PC-3 (cell line): ENCODE measurements at regions not wholly inside any gene's neighbourhood (a gene's known extent, or its start where the extent isn't known, plus 50 kb on each side); places are given as distances from the start of the nearest gene placed in this dataset.

Source experiments
- ATAC-seq: fragments of 200-7000 bp; cut with Tn5 transposase; 2 replicates; pipeline ENCODE4 v1.9.1; 2020; ENCODE audit warnings: mild to moderate bottlenecking, moderate library complexity
- BruUV-seq: library from RNA; stranded (reverse); fragments of 400-500 nt; replicated peaks from 2 replicates; lab custom pipeline; 2021; lab: Mats Ljungman, UMichigan
- CTCF ChIA-PET: fragments of 300-600 bp; sonication (Branson Sonifier 250); formaldehyde crosslinking; loops from one replicate; lab custom pipeline; 2022; ENCODE audit warnings: antibody characterized with exemption; lab: Charles Lee
- POLR2A ChIA-PET: fragments of 300-600 bp; sonication (Branson Sonifier 250); formaldehyde crosslinking; loops from one replicate; lab custom pipeline; 2022; ENCODE audit warnings: antibody characterized with exemption; ENCODE audit not compliant: unreplicated experiment; lab: Charles Lee
- DNase-seq: peaks from one replicate; pipeline ENCODE4 v3.0.0-alpha.2; 2015
- H2AFZ ChIP-seq: fragments of 300-600 bp; sonication (generic); 2 replicates; pipeline ENCODE4 v1.6.0; 2016; ENCODE audit warnings: antibody characterized with exemption, low read length
- H3F3A ChIP-seq: fragments of 300-600 bp; sonication (generic); one replicate; pipeline ENCODE4 v1.6.0; 2017; ENCODE audit warnings: antibody characterized with exemption, low read length, control low read depth, mild to moderate bottlenecking; ENCODE audit not compliant: unreplicated experiment
- H3K27ac ChIP-seq: fragments of 300-600 bp; sonication (generic); 2 replicates; pipeline ENCODE4 v1.5.1; 2016; ENCODE audit warnings: mild to moderate bottlenecking, low read length
- H3K27me3 ChIP-seq: fragments of 300-600 bp; sonication (generic); 2 replicates; pipeline ENCODE4 v1.6.1; 2016; ENCODE audit warnings: low read length, mixed read lengths
- H3K36me3 ChIP-seq: fragments of 300-600 bp; sonication (generic); 2 replicates; pipeline ENCODE4 v1.6.1; 2016; ENCODE audit warnings: low read depth, mixed run types, low read length, mixed read lengths
- H3K4me1 ChIP-seq: fragments of 300-600 bp; sonication (generic); 2 replicates; pipeline ENCODE4 v1.5.1; 2016; ENCODE audit warnings: low read length; ENCODE audit not compliant: insufficient read depth
- H3K4me2 ChIP-seq: fragments of 300-600 bp; sonication (generic); 2 replicates; pipeline ENCODE4 v1.6.0; 2016; ENCODE audit warnings: low read length
- H3K4me3 ChIP-seq: fragments of 300-600 bp; sonication (generic); 2 replicates; pipeline ENCODE4 v1.5.1; 2016; ENCODE audit warnings: mild to moderate bottlenecking, low read length, mixed read lengths
- H3K79me2 ChIP-seq: fragments of 300-600 bp; sonication (generic); 2 replicates; pipeline ENCODE4 v1.6.1; 2017; ENCODE audit warnings: low read length, mixed read lengths
- H3K9ac ChIP-seq: fragments of 300-600 bp; sonication (generic); 2 replicates; pipeline ENCODE4 v1.6.0; 2016; ENCODE audit warnings: mild to moderate bottlenecking, low read length
- H3K9me2 ChIP-seq: fragments of 300-600 bp; sonication (generic); replicated peaks from 2 replicates; pipeline ENCODE4 v1.6.1; 2016; ENCODE audit warnings: mixed run types, low read length, mixed read lengths
- H3K9me3 ChIP-seq: fragments of 300-600 bp; sonication (generic); 2 replicates; pipeline ENCODE4 v1.6.1; 2016; ENCODE audit warnings: low read length, mixed read lengths
- H4K20me1 ChIP-seq: fragments of 300-600 bp; sonication (generic); 2 replicates; pipeline ENCODE4 v1.6.1; 2016; ENCODE audit warnings: low read length, mixed read lengths
- EZH2 ChIP-seq: fragments of 300-600 bp; sonication (generic); IDR thresholded peaks from one replicate; pipeline ENCODE4 v1.6.1; 2017; ENCODE audit warnings: antibody characterized with exemption, mild to moderate bottlenecking, low read length; ENCODE audit not compliant: unreplicated experiment
- EZH2phosphoT487 ChIP-seq: fragments of 300-600 bp; sonication (generic); IDR thresholded peaks from 2 replicates; pipeline ENCODE4 v1.6.1; 2018; ENCODE audit warnings: mild to moderate bottlenecking, antibody characterized with exemption, low read length, borderline replicate concordance
- intact Hi-C: fragments of 100-400 bp; cut with micrococcal nuclease; formaldehyde crosslinking; loops from 2 replicates; pipeline ENCODE4 v1.9.0; 2023
- TF ChIP-seq, protein P1 (sequence below): fragments of 300-600 bp; sonication (generic); conservative IDR thresholded peaks from 2 replicates; pipeline ENCODE4 v1.5.1; 2017; ENCODE audit warnings: antibody characterized with exemption, low read depth, mild to moderate bottlenecking, low read length

DNA sequence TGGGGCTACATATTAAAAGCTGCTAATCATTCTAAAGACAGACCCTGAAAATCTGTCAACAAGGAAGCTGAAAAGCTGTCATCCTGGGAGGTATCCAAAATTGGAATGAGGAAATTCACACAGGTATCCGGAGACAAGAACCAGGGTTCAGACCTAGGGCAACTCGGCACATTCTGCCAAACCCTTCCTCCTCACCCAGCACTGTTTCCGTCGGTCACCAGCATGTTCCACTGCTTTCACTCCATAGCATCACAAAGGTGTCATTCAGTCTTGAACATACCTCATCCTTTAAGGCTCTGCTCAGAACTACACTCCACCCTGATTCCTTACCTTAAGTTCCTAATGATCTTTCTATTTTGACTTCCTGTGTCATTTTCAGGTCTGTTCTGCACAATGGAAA lies 153.1 kb upstream of the RASA1 start:
- TF ChIP-seq EZH2 (no peak), EZH2phosphoT487 (no peak)
- TF ChIP-seq, protein P1, sequence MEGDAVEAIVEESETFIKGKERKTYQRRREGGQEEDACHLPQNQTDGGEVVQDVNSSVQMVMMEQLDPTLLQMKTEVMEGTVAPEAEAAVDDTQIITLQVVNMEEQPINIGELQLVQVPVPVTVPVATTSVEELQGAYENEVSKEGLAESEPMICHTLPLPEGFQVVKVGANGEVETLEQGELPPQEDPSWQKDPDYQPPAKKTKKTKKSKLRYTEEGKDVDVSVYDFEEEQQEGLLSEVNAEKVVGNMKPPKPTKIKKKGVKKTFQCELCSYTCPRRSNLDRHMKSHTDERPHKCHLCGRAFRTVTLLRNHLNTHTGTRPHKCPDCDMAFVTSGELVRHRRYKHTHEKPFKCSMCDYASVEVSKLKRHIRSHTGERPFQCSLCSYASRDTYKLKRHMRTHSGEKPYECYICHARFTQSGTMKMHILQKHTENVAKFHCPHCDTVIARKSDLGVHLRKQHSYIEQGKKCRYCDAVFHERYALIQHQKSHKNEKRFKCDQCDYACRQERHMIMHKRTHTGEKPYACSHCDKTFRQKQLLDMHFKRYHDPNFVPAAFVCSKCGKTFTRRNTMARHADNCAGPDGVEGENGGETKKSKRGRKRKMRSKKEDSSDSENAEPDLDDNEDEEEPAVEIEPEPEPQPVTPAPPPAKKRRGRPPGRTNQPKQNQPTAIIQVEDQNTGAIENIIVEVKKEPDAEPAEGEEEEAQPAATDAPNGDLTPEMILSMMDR = no peak
- H3K27me3 ChIP-seq = no peaks in the 10 kb centered on the region
- H3K9ac ChIP-seq = peak overlapping the region; percentile 4; the same call in 1 of the 2 replicates
- no peaks in the 10 kb centered on the region for H3K9me2 ChIP-seq
- ChIA-PET POLR2A (no interaction called here), CTCF (no interaction called here)
- H3K4me3 ChIP-seq = no peak overlapping the region
- BruUV-seq = no TSS peak
- intact Hi-C loops = no loop called here
- H3K36me3 ChIP-seq = no peaks in the 10 kb centered on the region
- H4K20me1 ChIP-seq = no peaks in the 10 kb centered on the region
- H3K79me2 ChIP-seq = no peaks in the 10 kb centered on the region
- peak overlapping the region; percentile 72 for H3K27ac ChIP-seq
- no peaks in the 10 kb centered on the region for H3F3A ChIP-seq
- peak overlapping the region; percentile 64 for H2AFZ ChIP-seq
- no peak for DNase-seq
- H3K4me1 ChIP-seq = peaks cover 30% of the 10 kb centered on the region
- H3K9me3 ChIP-seq = no peaks in the 10 kb centered on the region
- H3K4me2 ChIP-seq = no peak overlapping the region
- ATAC-seq = no peak

DNA sequence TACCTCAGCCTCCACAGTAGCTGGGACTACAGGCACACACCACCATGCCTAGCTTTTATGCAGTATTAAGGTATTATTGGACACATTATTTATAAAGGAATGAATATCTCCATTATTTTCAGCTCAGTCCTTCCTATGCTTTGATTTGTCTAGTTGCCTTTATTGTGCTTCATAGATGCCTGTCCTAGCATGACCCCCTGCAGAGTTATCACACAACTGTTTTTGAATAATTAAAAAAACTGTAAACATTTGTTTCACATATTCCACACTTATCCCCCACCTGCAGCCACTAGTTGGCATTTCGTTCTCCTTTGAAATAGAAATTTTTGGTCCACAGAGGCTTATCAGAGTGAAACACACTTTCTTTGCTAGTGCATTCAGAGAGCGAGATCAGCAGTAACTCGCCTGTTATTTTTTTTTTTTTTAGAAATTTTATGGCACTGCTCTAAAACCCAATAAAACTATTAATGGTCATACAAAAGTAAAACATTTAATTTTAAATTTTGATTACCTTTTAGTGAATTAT lies 151.8 kb upstream of the RASA1 start:
- no peaks in the 10 kb centered on the region for H3K79me2 ChIP-seq
- TF ChIP-seq, protein P1 = no peak
- TF ChIP-seq EZH2 (no peak), EZH2phosphoT487 (no peak)
- ATAC-seq (no peak), DNase-seq (no peak)
- no peaks in the 10 kb centered on the region for H4K20me1 ChIP-seq
- POLR2A ChIA-PET = no interaction called here
- no peaks in the 10 kb centered on the region for H3K9me2 ChIP-seq
- no peak overlapping the region for H2AFZ ChIP-seq
- peaks cover 42% of the 10 kb centered on the region for H3K4me1 ChIP-seq
- BruUV-seq = no TSS peak
- H3K9ac ChIP-seq = no peak overlapping the region
- no peak overlapping the region for H3K4me3 ChIP-seq
- H3K27ac ChIP-seq = no peak overlapping the region
- no peaks in the 10 kb centered on the region for H3K9me3 ChIP-seq
- peaks cover 2% of the 10 kb centered on the region for H3F3A ChIP-seq
- no peak overlapping the region for H3K4me2 ChIP-seq
- H3K27me3 ChIP-seq = no peaks in the 10 kb centered on the region
- intact Hi-C loops = no loop called here
- no peaks in the 10 kb centered on the region for H3K36me3 ChIP-seq
- CTCF ChIA-PET = no interaction called here

DNA sequence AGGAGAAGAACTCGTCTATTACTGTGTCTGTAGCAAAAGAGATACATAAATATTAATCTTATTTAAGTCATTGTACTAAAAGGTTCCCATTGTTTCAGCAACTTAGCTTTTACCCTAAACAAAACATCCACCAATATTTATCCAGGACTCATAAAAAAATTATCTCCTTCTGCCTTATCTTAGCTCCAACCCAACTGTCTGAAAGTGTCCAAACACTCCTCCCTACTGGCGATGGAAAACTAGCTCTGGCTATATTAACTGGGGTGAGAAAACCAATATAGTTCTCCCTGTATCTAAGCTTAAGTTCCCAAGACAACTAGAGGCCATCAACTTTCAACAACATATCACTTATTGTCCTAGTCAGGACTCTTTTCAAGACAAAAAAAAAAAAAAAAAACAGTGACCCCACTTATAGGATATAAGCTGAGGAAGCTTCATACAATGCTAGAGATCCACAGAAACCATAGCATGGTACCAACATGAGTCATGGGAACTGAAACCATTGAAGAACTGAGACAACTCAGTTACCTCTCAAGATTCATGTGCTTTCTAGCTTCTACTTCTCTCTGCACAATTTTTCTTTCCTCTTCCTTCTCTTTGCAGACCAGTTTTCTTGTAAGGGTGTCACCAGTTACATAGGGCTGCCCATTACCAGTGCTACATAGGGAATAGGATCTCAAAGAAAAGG lies 150.7 kb upstream of the RASA1 start:
- Histone ChIP-seq H2AFZ (peak overlapping the region; percentile 21), H3K4me1 (peaks cover 53% of the 10 kb centered on the region), H3K36me3 (no peaks in the 10 kb centered on the region), H3K79me2 (no peaks in the 10 kb centered on the region), H3K9ac (no peak overlapping the region), H4K20me1 (no peaks in the 10 kb centered on the region), H3K4me3 (no peak overlapping the region), H3F3A (peaks cover 12% of the 10 kb centered on the region), H3K27me3 (no peaks in the 10 kb centered on the region), H3K4me2 (no peak overlapping the region), H3K9me3 (no peaks in the 10 kb centered on the region), H3K27ac (no peak overlapping the region), H3K9me2 (no peaks in the 10 kb centered on the region)
- BruUV-seq = no TSS peak
- ATAC-seq (no peak), DNase-seq (peak; percentile 26)
- CTCF ChIA-PET = interaction anchor here (0.6 kb wide), 2 partner anchors 13 to 34 kb away, joined by 3 read pairs; no protein-coding TSS in a partner anchor
- TF ChIP-seq EZH2phosphoT487 (no peak), EZH2 (no peak)
- TF ChIP-seq, protein P1 = no peak
- intact Hi-C loops = no loop called here
- POLR2A ChIA-PET = interaction anchor here (1.6 kb wide), 1 partner anchor 150 kb away, joined by 14 read pairs; the partner anchor contains the start of gene RASA1
